GM23338 (cell line): ENCODE measurements at regions not wholly inside any gene's neighbourhood (a gene's known extent, or its start where the extent isn't known, plus 50 kb on each side); places are given as distances from the start of the nearest gene placed in this dataset.

Experiments
- ATAC-seq: fragments of 200-7000 bp; cut with Tn5 transposase; 3 replicates; pipeline ENCODE4 v1.9.1; 2020
- DNase-seq: peaks from one replicate; pipeline ENCODE4 v3.0.0-alpha.2; 2015; ENCODE audit warnings: low spot score
- H2AFZ ChIP-seq: fragments of 200-600 bp; sonication (generic); 2 replicates; pipeline ENCODE4 v1.8.0; 2016; ENCODE audit warnings: antibody characterized with exemption, mild to moderate bottlenecking, moderate library complexity
- H3F3A ChIP-seq: fragments of 200-600 bp; sonication (generic); replicated peaks from 2 replicates; pipeline ENCODE4 v1.8.0; 2017; ENCODE audit warnings: antibody characterized with exemption, mixed run types, low read depth
- H3K27ac ChIP-seq: fragments of 200-600 bp; sonication (generic); 2 replicates; pipeline ENCODE4 v1.6.1; 2016; ENCODE audit warnings: low read depth
- H3K27me3 ChIP-seq: fragments of 200-600 bp; sonication (generic); 2 replicates; pipeline ENCODE4 v1.8.0; 2016; ENCODE audit warnings: mild to moderate bottlenecking, mixed run types, moderate library complexity; ENCODE audit not compliant: insufficient read depth
- H3K36me3 ChIP-seq: fragments of 200-600 bp; sonication (generic); 2 replicates; pipeline ENCODE4 v1.8.0; 2016; ENCODE audit warnings: mild to moderate bottlenecking; ENCODE audit not compliant: insufficient read depth
- H3K4me1 ChIP-seq: fragments of 200-600 bp; sonication (generic); 2 replicates; pipeline ENCODE4 v1.8.0; 2016; ENCODE audit warnings: mild to moderate bottlenecking, moderate library complexity; ENCODE audit not compliant: insufficient read depth
- H3K4me2 ChIP-seq: fragments of 200-600 bp; sonication (generic); 2 replicates; pipeline ENCODE4 v1.7.1; 2017; ENCODE audit warnings: mixed run types
- H3K4me3 ChIP-seq: fragments of 200-600 bp; sonication (generic); 2 replicates; pipeline ENCODE4 v1.6.1; 2016; ENCODE audit warnings: mixed run types
- H3K79me2 ChIP-seq: fragments of 200-600 bp; sonication (generic); replicated peaks from 2 replicates; pipeline ENCODE4 v1.8.0; 2017; ENCODE audit warnings: mild to moderate bottlenecking; ENCODE audit not compliant: insufficient read depth
- H3K9me2 ChIP-seq: fragments of 200-600 bp; sonication (generic); 2 replicates; pipeline ENCODE4 v1.8.0; 2017; ENCODE audit not compliant: insufficient read depth
- H4K20me1 ChIP-seq: fragments of 200-600 bp; sonication (generic); replicated peaks from 2 replicates; pipeline ENCODE4 v1.8.0; 2017; ENCODE audit warnings: mild to moderate bottlenecking; ENCODE audit not compliant: insufficient read depth
- H3K27ac Mint-ChIP-seq: 2 replicates; pipeline ENCODE4 v1.8.0; 2020; ENCODE audit warnings: inconsistent platforms, mild to moderate bottlenecking, moderate library complexity, mixed read lengths
- H3K27me3 Mint-ChIP-seq: 3 replicates; pipeline ENCODE4 v1.8.0; 2022; ENCODE audit warnings: low read depth, mild to moderate bottlenecking, moderate library complexity, mixed read lengths, inconsistent platforms; ENCODE audit not compliant: insufficient read depth, poor library complexity
- H3K36me3 Mint-ChIP-seq: 3 replicates; pipeline ENCODE4 v1.8.0; 2021; ENCODE audit warnings: low read depth, mild to moderate bottlenecking, inconsistent platforms, moderate library complexity, mixed read lengths
- H3K4me1 Mint-ChIP-seq: 3 replicates; pipeline ENCODE4 v1.8.0; 2020; ENCODE audit warnings: mild to moderate bottlenecking, inconsistent platforms, mixed read lengths
- H3K4me3 Mint-ChIP-seq: 3 replicates; pipeline ENCODE4 v1.8.0; 2021; ENCODE audit warnings: moderate library complexity, mild to moderate bottlenecking, inconsistent platforms, mixed read lengths
- H3K9me3 Mint-ChIP-seq: 3 replicates; pipeline ENCODE4 v1.8.0; 2020; ENCODE audit warnings: moderate library complexity, mild to moderate bottlenecking, inconsistent platforms, mixed read lengths
- CREB1 ChIP-seq: fragments of 250-450 bp; sonication (Bioruptor Pico); IDR thresholded peaks from 2 replicates; pipeline ENCODE4 v1.5.0; 2020; ENCODE audit warnings: low read depth, mild to moderate bottlenecking, moderate library complexity
- EZH2 ChIP-seq: fragments of 200-600 bp; sonication (generic); IDR thresholded peaks from one replicate; pipeline ENCODE4 v1.8.0; 2017; ENCODE audit warnings: antibody characterized with exemption, mild to moderate bottlenecking, low read depth; ENCODE audit not compliant: unreplicated experiment
- POLR2AphosphoS5 ChIP-seq: IDR thresholded peaks from 2 replicates; pipeline ENCODE4 v1.6.1; 2016; ENCODE audit warnings: antibody characterized with exemption, low read depth
- STAT1 ChIP-seq: IDR thresholded peaks from one replicate; pipeline ENCODE4 v1.6.1; 2016; ENCODE audit warnings: antibody characterized with exemption; ENCODE audit not compliant: unreplicated experiment
- ZNF114 ChIP-seq: fragments of 250-450 bp; sonication (Bioruptor Pico); IDR thresholded peaks from 2 replicates; pipeline ENCODE4 v1.5.0; 2020; ENCODE audit warnings: mild to moderate bottlenecking, moderate library complexity
- ZNF331 ChIP-seq: fragments of 250-450 bp; sonication (Bioruptor Pico); IDR thresholded peaks from 2 replicates; pipeline ENCODE4 v1.5.0; 2020; ENCODE audit warnings: low read depth, mild to moderate bottlenecking, moderate library complexity
- TF ChIP-seq, protein P1 (sequence below): IDR thresholded peaks from 2 replicates; pipeline ENCODE4 v1.6.1; 2016; ENCODE audit warnings: antibody characterized with exemption
- TF ChIP-seq, protein P2 (sequence below): IDR thresholded peaks from one replicate; pipeline ENCODE4 v1.6.1; 2018; ENCODE audit warnings: antibody characterized with exemption; ENCODE audit not compliant: unreplicated experiment
- TF ChIP-seq, protein P3 (sequence below): fragments of 250-450 bp; sonication (Bioruptor Pico); IDR thresholded peaks from 2 replicates; pipeline ENCODE4 v1.5.0; 2020; ENCODE audit warnings: mild to moderate bottlenecking, moderate library complexity

DNA sequence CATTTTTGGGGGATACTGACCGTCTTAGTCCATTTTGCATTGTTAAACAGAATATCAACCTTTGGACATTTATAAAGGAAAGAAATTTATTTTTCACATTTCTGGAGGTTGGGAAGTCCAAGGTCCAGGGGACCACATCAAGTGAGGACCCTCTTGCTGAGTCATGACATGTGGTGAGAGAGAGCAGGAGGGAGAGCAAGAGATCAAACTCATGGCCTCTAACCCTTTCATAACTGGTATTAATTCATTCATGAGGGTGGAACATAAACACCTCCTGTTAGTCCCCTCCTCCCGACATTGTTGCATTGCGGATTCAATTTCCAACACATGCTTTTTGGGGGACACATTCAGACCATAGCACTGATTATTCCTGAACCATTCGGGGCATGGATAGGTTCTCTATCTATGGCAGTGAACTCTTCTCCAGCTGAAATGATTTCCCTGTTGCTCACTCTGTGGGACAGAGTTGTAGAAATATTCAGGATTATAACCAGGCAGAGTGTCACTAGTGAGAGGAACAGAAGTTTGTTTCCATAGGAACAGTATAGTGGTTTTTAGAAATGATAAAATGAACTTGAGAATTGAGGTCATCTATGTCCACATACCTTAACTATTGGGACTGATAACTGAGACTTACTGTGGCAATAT is 88.2 kb upstream of the OR9Q1 start:
- Histone ChIP-seq H3F3A (no peaks in the 10 kb centered on the region), H3K4me1 (no peaks in the 10 kb centered on the region), H3K79me2 (no peaks in the 10 kb centered on the region), H3K36me3 (no peaks in the 10 kb centered on the region), H2AFZ (no peak overlapping the region), H4K20me1 (no peaks in the 10 kb centered on the region), H3K4me2 (no peak overlapping the region), H3K27ac (no peak overlapping the region), H3K9me2 (peaks cover 9% of the 10 kb centered on the region; the same call in 1 of the 2 replicates), H3K4me3 (no peak overlapping the region), H3K27me3 (no peaks in the 10 kb centered on the region)
- Mint-ChIP-seq H3K4me1 (peaks cover 5% of the 10 kb centered on the region; the same call in 1 of the 3 replicates), H3K27ac (no peak overlapping the region), H3K27me3 (no peaks in the 10 kb centered on the region), H3K4me3 (no peak overlapping the region), H3K36me3 (no peaks in the 10 kb centered on the region), H3K9me3 (no peaks in the 10 kb centered on the region)
- TF ChIP-seq EZH2: no peak
- TF ChIP-seq CREB1: no peak
- TF ChIP-seq POLR2AphosphoS5: no peak
- no peak for DNase-seq
- no peak for ATAC-seq

DNA sequence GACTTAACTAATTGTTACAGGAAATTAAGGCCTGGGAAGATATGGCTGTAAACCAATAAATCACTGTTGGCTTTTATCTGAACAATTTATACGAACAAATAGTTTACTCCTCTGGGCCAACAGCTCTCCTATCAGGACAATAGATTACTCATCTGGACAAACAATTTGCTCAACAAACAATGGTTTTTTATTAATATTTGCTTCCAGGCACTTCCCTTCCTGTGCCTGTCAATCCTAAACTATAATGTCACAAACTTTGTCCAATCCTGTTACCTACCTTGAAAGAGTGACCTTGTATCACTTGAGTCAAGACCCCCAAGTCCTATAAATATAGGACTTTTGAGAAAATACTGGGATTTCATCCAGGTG is 87.6 kb upstream of the OR9Q1 start:
- Histone ChIP-seq H2AFZ (no peak overlapping the region), H3K36me3 (no peaks in the 10 kb centered on the region), H3F3A (no peaks in the 10 kb centered on the region), H3K79me2 (no peaks in the 10 kb centered on the region), H4K20me1 (no peaks in the 10 kb centered on the region), H3K4me2 (no peak overlapping the region), H3K27me3 (no peaks in the 10 kb centered on the region), H3K4me3 (no peak overlapping the region), H3K27ac (no peak overlapping the region), H3K9me2 (peaks cover 4% of the 10 kb centered on the region; the same call in 1 of the 2 replicates), H3K4me1 (no peaks in the 10 kb centered on the region)
- Mint-ChIP-seq H3K27me3 (no peaks in the 10 kb centered on the region), H3K4me1 (peaks cover 5% of the 10 kb centered on the region; the same call in 1 of the 3 replicates), H3K9me3 (no peaks in the 10 kb centered on the region), H3K36me3 (no peaks in the 10 kb centered on the region), H3K4me3 (no peak overlapping the region), H3K27ac (no peak overlapping the region)
- DNase-seq (no peak), ATAC-seq (no peak)
- TF ChIP-seq, protein P1, sequence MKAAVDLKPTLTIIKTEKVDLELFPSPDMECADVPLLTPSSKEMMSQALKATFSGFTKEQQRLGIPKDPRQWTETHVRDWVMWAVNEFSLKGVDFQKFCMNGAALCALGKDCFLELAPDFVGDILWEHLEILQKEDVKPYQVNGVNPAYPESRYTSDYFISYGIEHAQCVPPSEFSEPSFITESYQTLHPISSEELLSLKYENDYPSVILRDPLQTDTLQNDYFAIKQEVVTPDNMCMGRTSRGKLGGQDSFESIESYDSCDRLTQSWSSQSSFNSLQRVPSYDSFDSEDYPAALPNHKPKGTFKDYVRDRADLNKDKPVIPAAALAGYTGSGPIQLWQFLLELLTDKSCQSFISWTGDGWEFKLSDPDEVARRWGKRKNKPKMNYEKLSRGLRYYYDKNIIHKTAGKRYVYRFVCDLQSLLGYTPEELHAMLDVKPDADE: no peak
- TF ChIP-seq ZNF331 (CRISPR knock-in tag) (no peak), CREB1 (no peak), STAT1 (no peak), EZH2 (no peak), ZNF114 (CRISPR knock-in tag) (no peak), POLR2AphosphoS5 (no peak)
- TF ChIP-seq, protein P2, sequence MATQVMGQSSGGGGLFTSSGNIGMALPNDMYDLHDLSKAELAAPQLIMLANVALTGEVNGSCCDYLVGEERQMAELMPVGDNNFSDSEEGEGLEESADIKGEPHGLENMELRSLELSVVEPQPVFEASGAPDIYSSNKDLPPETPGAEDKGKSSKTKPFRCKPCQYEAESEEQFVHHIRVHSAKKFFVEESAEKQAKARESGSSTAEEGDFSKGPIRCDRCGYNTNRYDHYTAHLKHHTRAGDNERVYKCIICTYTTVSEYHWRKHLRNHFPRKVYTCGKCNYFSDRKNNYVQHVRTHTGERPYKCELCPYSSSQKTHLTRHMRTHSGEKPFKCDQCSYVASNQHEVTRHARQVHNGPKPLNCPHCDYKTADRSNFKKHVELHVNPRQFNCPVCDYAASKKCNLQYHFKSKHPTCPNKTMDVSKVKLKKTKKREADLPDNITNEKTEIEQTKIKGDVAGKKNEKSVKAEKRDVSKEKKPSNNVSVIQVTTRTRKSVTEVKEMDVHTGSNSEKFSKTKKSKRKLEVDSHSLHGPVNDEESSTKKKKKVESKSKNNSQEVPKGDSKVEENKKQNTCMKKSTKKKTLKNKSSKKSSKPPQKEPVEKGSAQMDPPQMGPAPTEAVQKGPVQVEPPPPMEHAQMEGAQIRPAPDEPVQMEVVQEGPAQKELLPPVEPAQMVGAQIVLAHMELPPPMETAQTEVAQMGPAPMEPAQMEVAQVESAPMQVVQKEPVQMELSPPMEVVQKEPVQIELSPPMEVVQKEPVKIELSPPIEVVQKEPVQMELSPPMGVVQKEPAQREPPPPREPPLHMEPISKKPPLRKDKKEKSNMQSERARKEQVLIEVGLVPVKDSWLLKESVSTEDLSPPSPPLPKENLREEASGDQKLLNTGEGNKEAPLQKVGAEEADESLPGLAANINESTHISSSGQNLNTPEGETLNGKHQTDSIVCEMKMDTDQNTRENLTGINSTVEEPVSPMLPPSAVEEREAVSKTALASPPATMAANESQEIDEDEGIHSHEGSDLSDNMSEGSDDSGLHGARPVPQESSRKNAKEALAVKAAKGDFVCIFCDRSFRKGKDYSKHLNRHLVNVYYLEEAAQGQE: no peak
- TF ChIP-seq, protein P3, sequence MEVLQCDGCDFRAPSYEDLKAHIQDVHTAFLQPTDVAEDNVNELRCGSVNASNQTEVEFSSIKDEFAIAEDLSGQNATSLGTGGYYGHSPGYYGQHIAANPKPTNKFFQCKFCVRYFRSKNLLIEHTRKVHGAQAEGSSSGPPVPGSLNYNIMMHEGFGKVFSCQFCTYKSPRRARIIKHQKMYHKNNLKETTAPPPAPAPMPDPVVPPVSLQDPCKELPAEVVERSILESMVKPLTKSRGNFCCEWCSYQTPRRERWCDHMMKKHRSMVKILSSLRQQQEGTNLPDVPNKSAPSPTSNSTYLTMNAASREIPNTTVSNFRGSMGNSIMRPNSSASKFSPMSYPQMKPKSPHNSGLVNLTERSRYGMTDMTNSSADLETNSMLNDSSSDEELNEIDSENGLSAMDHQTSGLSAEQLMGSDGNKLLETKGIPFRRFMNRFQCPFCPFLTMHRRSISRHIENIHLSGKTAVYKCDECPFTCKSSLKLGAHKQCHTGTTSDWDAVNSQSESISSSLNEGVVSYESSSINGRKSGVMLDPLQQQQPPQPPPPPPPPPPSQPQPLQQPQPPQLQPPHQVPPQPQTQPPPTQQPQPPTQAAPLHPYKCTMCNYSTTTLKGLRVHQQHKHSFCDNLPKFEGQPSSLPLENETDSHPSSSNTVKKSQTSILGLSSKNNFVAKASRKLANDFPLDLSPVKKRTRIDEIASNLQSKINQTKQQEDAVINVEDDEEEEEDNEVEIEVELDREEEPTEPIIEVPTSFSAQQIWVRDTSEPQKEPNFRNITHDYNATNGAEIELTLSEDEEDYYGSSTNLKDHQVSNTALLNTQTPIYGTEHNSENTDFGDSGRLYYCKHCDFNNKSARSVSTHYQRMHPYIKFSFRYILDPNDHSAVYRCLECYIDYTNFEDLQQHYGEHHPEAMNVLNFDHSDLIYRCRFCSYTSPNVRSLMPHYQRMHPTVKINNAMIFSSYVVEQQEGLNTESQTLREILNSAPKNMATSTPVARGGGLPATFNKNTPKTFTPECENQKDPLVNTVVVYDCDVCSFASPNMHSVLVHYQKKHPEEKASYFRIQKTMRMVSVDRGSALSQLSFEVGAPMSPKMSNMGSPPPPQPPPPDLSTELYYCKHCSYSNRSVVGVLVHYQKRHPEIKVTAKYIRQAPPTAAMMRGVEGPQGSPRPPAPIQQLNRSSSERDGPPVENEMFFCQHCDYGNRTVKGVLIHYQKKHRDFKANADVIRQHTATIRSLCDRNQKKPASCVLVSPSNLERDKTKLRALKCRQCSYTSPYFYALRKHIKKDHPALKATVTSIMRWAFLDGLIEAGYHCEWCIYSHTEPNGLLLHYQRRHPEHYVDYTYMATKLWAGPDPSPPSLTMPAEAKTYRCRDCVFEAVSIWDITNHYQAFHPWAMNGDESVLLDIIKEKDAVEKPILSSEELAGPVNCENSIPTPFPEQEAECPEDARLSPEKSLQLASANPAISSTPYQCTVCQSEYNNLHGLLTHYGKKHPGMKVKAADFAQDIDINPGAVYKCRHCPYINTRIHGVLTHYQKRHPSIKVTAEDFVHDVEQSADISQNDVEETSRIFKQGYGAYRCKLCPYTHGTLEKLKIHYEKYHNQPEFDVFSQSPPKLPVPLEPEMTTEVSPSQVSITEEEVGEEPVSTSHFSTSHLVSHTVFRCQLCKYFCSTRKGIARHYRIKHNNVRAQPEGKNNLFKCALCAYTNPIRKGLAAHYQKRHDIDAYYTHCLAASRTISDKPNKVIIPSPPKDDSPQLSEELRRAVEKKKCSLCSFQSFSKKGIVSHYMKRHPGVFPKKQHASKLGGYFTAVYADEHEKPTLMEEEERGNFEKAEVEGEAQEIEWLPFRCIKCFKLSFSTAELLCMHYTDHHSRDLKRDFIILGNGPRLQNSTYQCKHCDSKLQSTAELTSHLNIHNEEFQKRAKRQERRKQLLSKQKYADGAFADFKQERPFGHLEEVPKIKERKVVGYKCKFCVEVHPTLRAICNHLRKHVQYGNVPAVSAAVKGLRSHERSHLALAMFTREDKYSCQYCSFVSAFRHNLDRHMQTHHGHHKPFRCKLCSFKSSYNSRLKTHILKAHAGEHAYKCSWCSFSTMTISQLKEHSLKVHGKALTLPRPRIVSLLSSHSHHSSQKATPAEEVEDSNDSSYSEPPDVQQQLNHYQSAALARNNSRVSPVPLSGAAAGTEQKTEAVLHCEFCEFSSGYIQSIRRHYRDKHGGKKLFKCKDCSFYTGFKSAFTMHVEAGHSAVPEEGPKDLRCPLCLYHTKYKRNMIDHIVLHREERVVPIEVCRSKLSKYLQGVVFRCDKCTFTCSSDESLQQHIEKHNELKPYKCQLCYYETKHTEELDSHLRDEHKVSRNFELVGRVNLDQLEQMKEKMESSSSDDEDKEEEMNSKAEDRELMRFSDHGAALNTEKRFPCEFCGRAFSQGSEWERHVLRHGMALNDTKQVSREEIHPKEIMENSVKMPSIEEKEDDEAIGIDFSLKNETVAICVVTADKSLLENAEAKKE (CRISPR knock-in tag): no peak
